Prostate gland (tissue), 2 donors: ENCODE measurements at regions not wholly inside any gene's neighbourhood (a gene's known extent, or its start where the extent isn't known, plus 50 kb on each side); places are given as distances from the start of the nearest gene placed in this dataset.

ENCODE experiments used
- CTCF ChIP-seq, 4 experiments: fragments of 200-600 bp in 2 of 4; fragments of 450-650 bp in 2 of 4; sonication (generic) in 2 of 4; IDR thresholded peaks; 1 replicate in 3 of 4; 2 replicates in 1 of 4; pipeline ENCODE4 v1.5.1; 2016 to 2019; ENCODE audit warnings: antibody characterized with exemption in 4 of 4, mild to moderate bottlenecking in 2 of 4, moderate library complexity in 2 of 4
- POLR2AphosphoS5 ChIP-seq: sonication (generic); formaldehyde crosslinking; IDR thresholded peaks from one replicate; pipeline ENCODE4 v1.6.1; 2017; ENCODE audit warnings: antibody characterized with exemption

DNA sequence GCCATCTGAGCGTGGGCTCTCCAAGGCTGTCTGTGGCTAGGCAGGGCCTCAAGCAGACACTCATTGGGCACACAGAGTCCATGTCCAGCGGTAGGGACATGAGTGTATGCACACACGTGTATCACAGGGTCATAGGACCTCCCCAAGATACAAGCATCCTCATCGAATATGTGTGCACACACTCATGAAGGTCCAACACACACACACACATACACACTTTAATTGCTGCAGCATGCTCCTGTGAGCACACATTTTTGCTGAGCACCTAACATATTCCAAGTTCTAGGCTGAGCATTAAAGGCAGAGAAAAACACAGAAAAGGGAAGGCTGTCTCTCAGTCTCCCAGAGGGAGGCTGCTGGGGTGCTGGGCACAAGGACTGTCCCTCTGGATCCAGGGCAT is 59.3 kb upstream of the TBX3 start:
- TF ChIP-seq CTCF (IDR thresholded peaks at IDR 0.05) (no peak), POLR2AphosphoS5 (no peak)
